HEK293 (cell line): ENCODE measurements at regions not wholly inside any gene's neighbourhood (a gene's known extent, or its start where the extent isn't known, plus 50 kb on each side); places are given as distances from the start of the nearest gene placed in this dataset.

ENCODE experiments used
- CTCF ChIP-seq: fragments of 450-650 bp; formaldehyde crosslinking; IDR thresholded peaks from 2 replicates; pipeline ENCODE4 v1.5.1; 2016; ENCODE audit warnings: missing biosample characterization, missing genetic modification characterization
- GLI2 ChIP-seq: fragments of 450-650 bp; formaldehyde crosslinking; IDR thresholded peaks from 2 replicates; pipeline ENCODE4; 2017; ENCODE audit warnings: missing biosample characterization, missing genetic modification characterization, low read depth, borderline replicate concordance
- PBX3 ChIP-seq: sonication (generic); formaldehyde crosslinking; IDR thresholded peaks from 2 replicates; pipeline ENCODE4 v1.8.1; 2022; ENCODE audit warnings: mild to moderate bottlenecking, moderate library complexity, missing genetic modification reagents
- ZBTB11 ChIP-seq: fragments of 450-650 bp; formaldehyde crosslinking; conservative IDR thresholded peaks from 2 replicates; pipeline ENCODE4 v1.5.1; 2016; ENCODE audit warnings: low read depth, missing biosample characterization, missing genetic modification characterization
- ZBTB6 ChIP-seq: fragments of 450-650 bp; formaldehyde crosslinking; IDR thresholded peaks from 2 replicates; pipeline ENCODE4 v1.5.1; 2017; ENCODE audit warnings: missing biosample characterization, missing genetic modification characterization
- ZBTB7A ChIP-seq: fragments of 450-650 bp; formaldehyde crosslinking; IDR thresholded peaks from 2 replicates; pipeline ENCODE4 v1.5.1; 2016; ENCODE audit warnings: low read depth, missing biosample characterization, missing genetic modification characterization
- ZNF175 ChIP-seq: fragments of 450-650 bp; formaldehyde crosslinking; IDR thresholded peaks from 2 replicates; pipeline ENCODE4 v1.5.1; 2016; ENCODE audit warnings: missing biosample characterization, missing genetic modification characterization
- ZNF248 ChIP-seq: fragments of 450-650 bp; formaldehyde crosslinking; IDR thresholded peaks from 2 replicates; pipeline ENCODE4 v1.5.1; 2017; ENCODE audit warnings: missing biosample characterization, missing genetic modification characterization
- ZNF274 ChIP-seq, 2 experiments: fragments of 200-500 bp in 1 of 2; fragments of 450-650 bp in 1 of 2; sonication (Bioruptor generic) in 1 of 2; formaldehyde crosslinking in 1 of 2; IDR thresholded peaks; 2 replicates each; pipeline versions ENCODE4 v1.5.1 to v1.6.1; 2014 to 2016; ENCODE audit warnings: borderline replicate concordance in 1 of 2, inconsistent platforms in 1 of 2, low read length in 1 of 2, missing biosample characterization in 1 of 2, missing genetic modification characterization in 1 of 2
- ZNF302 ChIP-seq: fragments of 450-650 bp; formaldehyde crosslinking; IDR thresholded peaks from 2 replicates; pipeline ENCODE4 v1.5.1; 2016; ENCODE audit warnings: missing biosample characterization, missing genetic modification characterization, low read depth
- ZNF549 ChIP-seq: fragments of 450-650 bp; IDR thresholded peaks from 2 replicates; pipeline ENCODE4 v1.5.1; 2018; ENCODE audit warnings: missing biosample characterization, missing genetic modification characterization, mild to moderate bottlenecking, inconsistent platforms, moderate library complexity
- TF ChIP-seq, protein P1 (sequence below): fragments of 450-650 bp; formaldehyde crosslinking; IDR thresholded peaks from 2 replicates; pipeline ENCODE4; 2016; ENCODE audit warnings: missing biosample characterization, missing genetic modification characterization

GRCh38 chr3:70824078-70824477 lies 511.6 kb upstream of the MDFIC2 start:
- TF ChIP-seq ZNF274 (IDR thresholded peaks at IDR 0.05; ENCODE audit: low read length) (no peak), ZNF274 (tag by site-specific recombination; IDR thresholded peaks at IDR 0.05; ENCODE audit: borderline replicate concordance) (no peak), CTCF (tag by site-specific recombination) (no peak), ZNF302 (tag by site-specific recombination) (no peak), ZNF175 (tag by site-specific recombination) (no peak), ZNF549 (no peak), PBX3 (no peak), ZBTB6 (tag by site-specific recombination) (no peak), ZNF248 (tag by site-specific recombination) (no peak), ZBTB7A (no peak), GLI2 (tag by site-specific recombination) (no peak), ZBTB11 (tag by site-specific recombination) (no peak)
- TF ChIP-seq, protein P1, sequence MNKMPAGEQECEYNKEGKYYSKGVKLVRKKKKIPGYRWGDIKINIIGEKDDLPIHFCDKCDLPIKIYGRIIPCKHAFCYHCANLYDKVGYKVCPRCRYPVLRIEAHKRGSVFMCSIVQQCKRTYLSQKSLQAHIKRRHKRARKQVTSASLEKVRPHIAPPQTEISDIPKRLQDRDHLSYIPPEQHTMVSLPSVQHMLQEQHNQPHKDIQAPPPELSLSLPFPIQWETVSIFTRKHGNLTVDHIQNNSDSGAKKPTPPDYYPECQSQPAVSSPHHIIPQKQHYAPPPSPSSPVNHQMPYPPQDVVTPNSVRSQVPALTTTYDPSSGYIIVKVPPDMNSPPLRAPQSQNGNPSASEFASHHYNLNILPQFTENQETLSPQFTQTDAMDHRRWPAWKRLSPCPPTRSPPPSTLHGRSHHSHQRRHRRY: no peak
